NCI-H345 treated with DMSO at 0.1 percent for 48 hours (cell line): ENCODE measurements at regions not wholly inside any gene's neighbourhood (a gene's known extent, or its start where the extent isn't known, plus 50 kb on each side); places are given as distances from the start of the nearest gene placed in this dataset.
"Not testable (repeated sequence)": the region's sequence is repeated elsewhere in the genome, so short reads cannot be mapped to it uniquely, and the experiment has no call there.

ENCODE experiments used
- DNase-seq: peaks from one replicate; lab custom pipeline; 2025; ENCODE audit not compliant: unreplicated experiment; lab: John Stamatoyannopoulos, UW

DNA sequence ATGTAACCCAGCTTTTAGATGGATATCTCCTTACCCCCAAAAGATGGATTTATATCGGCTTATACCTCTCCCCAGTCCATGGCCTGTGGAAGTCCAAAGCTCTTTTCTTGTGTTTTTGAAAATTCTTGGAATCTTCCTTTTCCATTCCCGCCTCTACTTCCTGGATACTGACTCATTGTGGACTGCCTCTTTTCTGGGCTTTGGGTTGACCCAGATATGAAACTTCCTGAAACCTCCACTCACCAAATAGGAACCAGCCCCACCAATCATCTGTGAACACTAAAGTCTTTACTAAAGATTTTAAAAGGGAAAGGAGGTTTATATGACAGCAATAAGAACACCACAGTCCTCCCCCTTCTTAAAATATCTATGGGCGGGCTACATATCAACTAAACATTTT is 163.4 kb upstream of the SYN3 start:
- DNase-seq: no peak

GRCh38 chr22:33220476-33221080 is 162.4 kb upstream of the SYN3 start:
- no peak for DNase-seq

DNA sequence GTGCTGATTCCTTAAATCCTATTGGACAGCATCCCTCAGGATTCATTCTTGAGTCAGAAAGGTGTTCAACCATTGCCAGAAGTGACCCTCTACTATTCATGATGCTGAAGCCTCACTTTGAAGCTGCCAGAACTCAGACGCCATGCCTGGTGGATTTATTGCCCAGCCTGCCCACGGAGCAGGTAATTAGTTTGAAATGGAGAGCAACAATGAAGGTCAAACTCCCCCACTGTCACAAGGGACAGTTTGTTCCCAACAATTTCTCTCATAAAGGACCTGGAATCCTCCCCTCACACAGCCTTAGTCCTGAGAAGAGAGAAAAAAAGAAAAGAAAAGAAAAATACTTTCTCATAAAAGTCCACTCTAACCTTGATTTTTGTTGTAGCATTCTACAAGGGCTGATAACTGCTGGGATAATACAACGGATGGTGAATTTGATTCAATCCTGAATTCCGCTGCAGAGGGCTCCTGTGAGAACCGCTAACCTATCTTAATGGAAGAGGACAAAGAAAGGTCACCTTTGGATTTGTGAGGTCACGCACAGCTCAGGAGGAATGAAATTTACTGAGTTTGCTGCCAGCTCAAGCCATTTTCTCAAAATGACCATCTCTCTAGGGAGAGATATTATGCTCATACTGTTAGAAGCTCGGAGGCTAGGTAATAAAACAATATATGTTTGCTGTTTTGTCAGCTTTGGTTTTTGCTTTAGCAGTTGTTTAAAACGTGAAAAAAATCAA is 161.6 kb upstream of the SYN3 start:
- DNase-seq: no peak

DNA sequence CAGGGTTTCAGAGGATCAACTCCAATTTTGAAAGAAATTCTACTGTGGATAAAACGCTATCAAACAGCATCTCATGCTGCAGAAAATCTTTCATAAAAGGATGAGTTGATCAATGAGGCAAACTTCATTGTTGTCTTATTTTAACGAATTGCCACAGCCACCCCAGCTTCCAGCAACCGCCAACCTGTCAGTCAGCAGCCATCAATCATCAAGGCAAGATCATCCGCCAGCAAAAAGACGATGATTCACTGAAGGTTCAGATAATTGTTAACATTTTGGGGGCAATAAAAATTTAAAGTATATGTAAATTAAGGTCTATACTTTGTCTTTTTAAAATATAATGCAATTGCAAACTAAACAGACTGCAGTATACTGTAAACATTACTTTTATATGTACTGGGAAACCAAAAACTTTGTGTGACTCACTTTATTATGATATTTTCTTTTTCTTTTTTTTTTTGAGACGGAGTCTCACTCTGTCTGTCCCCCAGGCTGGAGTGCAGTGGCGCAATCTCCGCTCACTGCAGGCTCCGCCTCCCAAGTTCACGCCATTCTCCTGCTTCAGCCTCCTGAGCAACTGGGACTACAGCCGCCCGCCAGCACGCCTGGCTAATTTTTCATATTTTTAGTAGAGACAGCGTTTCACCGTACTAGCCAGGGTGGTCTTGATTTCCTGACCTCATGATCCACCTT is 155.3 kb upstream of the SYN3 start:
- DNase-seq: no peak

- DNase-seq: no peak
Measured at GRCh38 chr22:33209930-33210784, 152.0 kb upstream of the SYN3 start.

DNA sequence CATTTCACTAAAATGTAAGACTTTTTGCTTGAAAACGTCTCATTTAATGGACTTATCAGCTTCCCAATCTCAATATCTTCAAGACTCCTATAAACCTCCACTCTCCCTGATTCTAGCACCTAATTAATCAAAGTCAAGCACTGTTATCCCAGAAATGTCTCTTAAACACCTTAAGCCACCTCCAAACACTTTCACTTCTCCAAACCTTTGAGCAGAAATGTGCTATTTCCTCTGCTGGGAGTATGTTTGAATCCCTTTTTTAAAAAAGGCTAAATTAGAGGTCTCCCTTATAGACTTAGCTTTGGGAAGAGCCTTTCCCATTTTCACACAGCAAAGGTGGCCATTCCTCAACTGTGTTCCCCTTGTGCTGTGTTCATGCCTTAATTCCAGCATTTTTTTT is 146.2 kb upstream of the SYN3 start:
- no peak for DNase-seq

DNA sequence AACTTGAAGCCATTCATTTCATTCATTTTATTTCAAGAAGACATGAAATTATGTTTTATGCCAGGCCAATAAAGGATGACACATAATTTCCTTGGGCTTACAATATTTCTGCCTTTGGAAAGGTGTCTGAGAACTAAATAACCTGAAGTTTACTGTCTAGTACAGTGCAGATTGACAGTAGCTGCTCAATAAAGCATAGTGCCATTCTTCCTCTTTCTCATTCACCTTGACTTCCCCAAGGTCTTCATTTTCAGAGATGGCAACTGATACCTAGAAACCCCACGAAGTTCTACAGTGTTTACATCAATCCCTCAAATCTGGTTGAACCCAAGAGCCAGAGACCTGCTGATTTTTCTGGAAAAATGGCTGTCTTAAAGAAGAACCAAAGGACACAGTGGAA is 144.3 kb upstream of the SYN3 start:
- DNase-seq: no peak

GRCh38 chr22:33194529-33195077 is 136.4 kb upstream of the SYN3 start:
- DNase-seq: no peak

GRCh38 chr22:33192156-33192555 is 134.0 kb upstream of the SYN3 start:
- no peak for DNase-seq

DNA sequence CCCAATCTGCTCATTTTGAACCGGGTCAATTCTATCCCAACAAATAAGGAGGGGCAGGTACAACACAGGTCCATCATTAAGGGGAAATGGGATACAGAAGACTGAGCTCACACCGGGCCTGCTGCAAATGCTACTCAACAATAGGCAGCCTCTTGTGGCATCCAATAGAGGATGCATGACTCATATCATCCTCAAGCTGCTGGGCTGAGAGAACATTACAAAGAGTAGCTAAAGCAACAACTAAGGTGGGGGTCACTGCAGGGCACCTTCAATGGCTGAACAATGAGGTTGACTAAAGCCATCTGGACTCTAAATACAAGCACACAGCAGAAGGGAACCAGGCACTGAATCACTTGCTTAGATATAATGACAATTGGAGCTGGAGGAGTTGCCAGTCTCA is 130.1 kb upstream of the SYN3 start:
- DNase-seq: no peak

GRCh38 chr22:33186816-33187215 is 128.6 kb upstream of the SYN3 start:
- no peak for DNase-seq

- no peak for DNase-seq
Measured at GRCh38 chr22:33180356-33180755, 122.2 kb upstream of the SYN3 start.

DNA sequence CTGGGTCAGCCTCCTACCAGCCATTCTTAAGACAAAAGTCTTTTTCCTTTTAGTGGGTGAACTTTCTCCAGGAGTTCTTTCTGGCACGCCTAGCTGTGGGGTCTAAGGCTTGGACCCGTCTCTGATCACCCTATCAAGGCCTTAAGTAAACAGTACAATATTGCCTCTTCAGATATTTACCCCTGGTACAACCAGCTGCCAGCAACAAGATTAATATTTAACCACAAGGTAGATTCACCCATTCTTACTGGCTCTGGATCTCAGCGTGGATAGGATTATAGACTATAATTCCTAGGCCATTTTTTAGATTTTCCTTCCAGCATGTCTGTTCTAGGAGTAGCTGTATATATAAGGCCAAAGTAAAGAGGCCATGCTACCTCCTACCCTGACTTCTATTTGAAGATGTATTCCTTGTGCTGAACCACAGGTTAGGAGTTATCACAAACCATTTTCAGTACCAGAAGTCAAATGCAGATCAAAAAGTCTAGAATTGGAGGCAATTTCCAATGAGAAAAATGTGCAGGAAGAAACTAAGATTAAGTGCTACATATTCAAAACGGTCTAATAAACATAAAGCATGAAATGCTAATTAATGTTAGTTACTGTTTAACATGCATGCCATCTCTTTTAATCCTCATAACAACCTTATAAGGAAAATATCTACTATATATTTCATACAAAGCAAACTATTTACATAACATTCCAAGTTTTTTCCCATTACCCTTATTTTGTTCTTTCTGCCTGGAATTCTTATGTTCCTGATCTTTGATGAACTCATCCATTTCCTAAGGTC is 110.0 kb upstream of the SYN3 start:
- no peak for DNase-seq

- DNase-seq: no peak
Measured at GRCh38 chr22:33166206-33166605, 108.0 kb upstream of the SYN3 start.

GRCh38 chr22:33163815-33164214 is 105.6 kb upstream of the SYN3 start:
- no peak for DNase-seq

- no peak for DNase-seq
Measured at GRCh38 chr22:33162196-33162595, 104.0 kb upstream of the SYN3 start.

DNA sequence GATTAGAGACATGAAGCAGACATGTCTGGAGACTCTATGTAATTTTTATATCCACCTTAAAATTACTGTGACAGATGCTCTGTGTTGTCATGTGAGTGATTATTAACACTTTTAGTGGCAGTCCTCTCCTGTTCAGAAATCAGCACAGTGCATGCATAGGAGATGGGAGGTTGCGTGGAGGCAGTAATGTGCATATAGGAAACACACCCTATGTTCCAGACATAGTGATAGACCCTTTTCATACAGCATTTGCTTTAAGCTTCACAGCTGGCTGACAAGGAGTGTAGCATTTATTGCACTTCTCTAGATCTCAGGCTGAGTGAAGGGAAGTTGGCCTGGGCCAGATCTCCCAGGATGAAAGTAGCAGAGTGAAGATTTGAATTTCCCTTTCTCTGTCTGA is 102.3 kb upstream of the SYN3 start:
- no peak for DNase-seq

GRCh38 chr22:33154967-33155366 is 96.8 kb upstream of the SYN3 start:
- not testable (repeated sequence) for DNase-seq

DNA sequence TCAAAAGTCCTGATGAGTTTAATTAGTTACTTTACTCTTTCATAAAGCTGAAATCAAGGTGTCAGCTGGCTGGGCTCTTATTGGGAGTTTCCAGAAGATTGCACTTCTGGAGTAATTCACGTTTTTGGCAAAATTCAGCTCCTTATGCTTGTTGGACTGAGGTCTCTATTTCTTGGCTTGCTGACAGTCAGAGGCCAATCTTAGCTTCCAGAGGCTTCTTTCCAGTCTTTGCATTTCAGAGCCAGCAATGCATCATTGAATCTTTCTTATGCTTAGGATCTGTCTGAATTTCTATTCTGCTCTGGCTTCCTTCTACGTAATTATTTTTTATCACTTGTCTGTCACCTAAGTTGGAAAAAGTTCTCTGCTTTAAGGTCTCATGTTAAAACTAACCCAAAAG is 91.4 kb upstream of the SYN3 start:
- DNase-seq: no peak

- no peak for DNase-seq
Measured at GRCh38 chr22:33144721-33145120, 86.5 kb upstream of the SYN3 start.
